ENCODE measurements at regions not wholly inside any gene's neighbourhood (a gene's known extent, or its start where the extent isn't known, plus 50 kb on each side); places are given as distances from the start of the nearest gene placed in this dataset.
A peak's percentile ranks its signal among the peaks of the same experiment; 100 is the strongest.

DNA sequence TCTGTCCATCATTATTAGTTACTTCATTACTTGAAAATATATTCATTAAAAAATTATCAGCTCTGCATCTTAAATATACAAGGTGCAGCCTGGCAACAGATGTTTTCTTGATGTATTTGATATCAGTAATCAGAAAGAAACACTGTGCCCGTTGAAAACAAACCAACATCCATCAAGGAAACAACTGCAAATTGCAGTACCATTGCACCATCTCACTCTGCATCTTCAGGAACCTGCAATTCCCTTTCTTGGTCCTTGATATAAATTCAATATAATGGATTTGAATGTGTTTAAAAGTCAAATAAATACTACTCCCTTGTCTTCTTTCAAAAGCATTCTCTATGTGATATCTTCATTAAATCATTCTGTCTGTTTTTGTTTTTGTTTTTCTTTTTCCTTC lies 1131.2 kb downstream of the FAM181B start:
- Histone ChIP-seq H3K27ac (ENCODE audit: low read depth, low read length) (no peak overlapping the region), H3K79me1 (ENCODE audit: low read depth, low read length) (no peaks in the 10 kb centered on the region), H4K20me1 (replicated peaks in 1 of 2; ENCODE audit: control insufficient read depth in 1 of 2, insufficient read depth in 2 of 2, low read length in 2 of 2) (no peaks in the 10 kb centered on the region), H2BK12ac (ENCODE audit: low read depth, low read length) (no peak overlapping the region), H3K23me2 (ENCODE audit: low read depth, low read length) (no peaks in the 10 kb centered on the region), H4K5ac (ENCODE audit: insufficient read length, low read depth, low read length) (no peak overlapping the region), H3K9ac (replicated peaks in 1 of 4; ENCODE audit: extremely low read depth in 1 of 4, low read depth in 3 of 4, low read length in 3 of 4) (no peak overlapping the region), H3K4me1 (replicated peaks in 1 of 4; ENCODE audit: control insufficient read depth in 3 of 4, insufficient read depth in 4 of 4, low read length in 3 of 4) (no peaks in the 10 kb centered on the region), H3K79me2 (ENCODE audit: control insufficient read depth in 1 of 2, insufficient read depth in 2 of 2, low read length in 2 of 2) (no peaks in the 10 kb centered on the region), H2AFZ (ENCODE audit: low read length) (no peak overlapping the region), H2BK5ac (ENCODE audit: low read depth, low read length) (no peak overlapping the region), H3K23ac (ENCODE audit: insufficient read length) (no peak overlapping the region), H2BK120ac (replicated peaks; ENCODE audit: low read depth, low read length) (no peak overlapping the region), H3K27me3 (replicated peaks in 1 of 4; ENCODE audit: control insufficient read depth in 3 of 4, extremely low read depth in 1 of 4, insufficient read depth in 3 of 4, low read length in 3 of 4) (no peaks in the 10 kb centered on the region), H2BK15ac (ENCODE audit: low read length) (no peak overlapping the region), H3K9me3 (ENCODE audit: insufficient read depth in 2 of 2, low read depth in 1 of 2, low read length in 1 of 2) (no peaks in the 10 kb centered on the region), H3K14ac (ENCODE audit: insufficient read length) (no peak overlapping the region), H3K56ac (replicated peaks; ENCODE audit: insufficient read length, low read depth, low read length) (no peak overlapping the region), H3K36me3 (ENCODE audit: control insufficient read depth in 2 of 4, insufficient read depth in 4 of 4, low read length in 3 of 4) (no peaks in the 10 kb centered on the region), H2AK5ac (ENCODE audit: low read depth, low read length) (no peak overlapping the region), H3K4ac (replicated peaks; ENCODE audit: insufficient read length, low read depth, low read length) (no peak overlapping the region), H3K18ac (ENCODE audit: extremely low read depth, low read length) (no peak overlapping the region), H4K8ac (ENCODE audit: extremely low read depth, insufficient read depth, low read length) (no peak overlapping the region), H2BK20ac (ENCODE audit: low read length) (no peak overlapping the region), H4K91ac (replicated peaks; ENCODE audit: insufficient read length, low read length) (no peak overlapping the region), H3K4me2 (ENCODE audit: insufficient read depth in 1 of 2, low read depth in 2 of 2, low read length in 2 of 2) (no peak overlapping the region), H3K4me3 (ENCODE audit: extremely low read depth in 1 of 4, insufficient read depth in 2 of 4, low read depth in 3 of 4, low read length in 4 of 4) (no peak overlapping the region)
- no peak for TF ChIP-seq RAD21 (IDR thresholded peaks at IDR 0.05 in 1 of 2, conservative IDR thresholded peaks at IDR 0.05 in 1 of 2; ENCODE audit: low read depth in 2 of 2, low read length in 2 of 2)
- TF ChIP-seq CEBPB (IDR thresholded peaks at IDR 0.05; ENCODE audit: low read depth, low read length): peak; percentile 78
- TF ChIP-seq JUND (IDR thresholded peaks at IDR 0.05; ENCODE audit: low read length): no peak
- no peak for TF ChIP-seq SP4 (IDR thresholded peaks at IDR 0.05; ENCODE audit: low read length)
- no peak for TF ChIP-seq HDAC6 (IDR thresholded peaks at IDR 0.05; ENCODE audit: low read depth, low read length)
- no peak for DNase-seq (ENCODE audit: low read depth in 1 of 2, low spot score in 2 of 2)
- CTCF ChIA-PET (ENCODE audit: partially characterized antibody): no interaction called here
- no peak for FAIRE-seq
- WGBS, 2 experiments (ENCODE audit: extremely low coverage in 1 of 2, insufficient coverage in 1 of 2, insufficient read length in 1 of 2, insufficient replicate concordance in 2 of 2, low coverage in 1 of 2, low lambda C conversion rate in 2 of 2, missing lambda C conversion rate in 1 of 2): 100% methylated on average over 1 of the region's 1 CpG; no CpG with 5 or more reads in 1 of the 2 experiments
- POLR2A ChIA-PET (ENCODE audit: partially characterized antibody): no interaction called here

Measured in H1 (cell line).